SIG-M5 (cell line): ENCODE measurements at regions not wholly inside any gene's neighbourhood (a gene's known extent, or its start where the extent isn't known, plus 50 kb on each side); places are given as distances from the start of the nearest gene placed in this dataset.
"Not testable (repeated sequence)": the region's sequence is repeated elsewhere in the genome, so short reads cannot be mapped to it uniquely, and the experiment has no call there.

ENCODE experiments used
- DNase-seq: peaks from one replicate; lab custom pipeline; 2025; lab: John Stamatoyannopoulos, UW

- no peak for DNase-seq
Observed at GRCh38 chr3:194867270-194867983, 181.7 kb downstream of the FAM43A start.

- DNase-seq = no peak
Observed at GRCh38 chr3:194868831-194869230, 183.1 kb downstream of the FAM43A start.

- no peak for DNase-seq
Observed at GRCh38 chr3:194869482-194870169, 183.9 kb downstream of the FAM43A start.

GRCh38 chr3:194870394-194871110, 184.9 kb downstream of the FAM43A start:
- DNase-seq = no peak

- DNase-seq = no peak
Observed at GRCh38 chr3:194871143-194871863, 185.6 kb downstream of the FAM43A start.

GRCh38 chr3:194871864-194872668, 186.4 kb downstream of the FAM43A start:
- DNase-seq = no peak

- DNase-seq = no peak
Observed at GRCh38 chr3:194872669-194872977, 186.9 kb downstream of the FAM43A start.

GRCh38 chr3:194873474-194873873, 187.8 kb downstream of the FAM43A start:
- not testable (repeated sequence) for DNase-seq

- no peak for DNase-seq
Observed at GRCh38 chr3:194874206-194874605, 188.5 kb downstream of the FAM43A start.

GRCh38 chr3:194874783-194875182, 189.1 kb downstream of the FAM43A start:
- DNase-seq = no peak

GRCh38 chr3:194875581-194876402, 190.1 kb downstream of the FAM43A start:
- no peak for DNase-seq

- DNase-seq = no peak
Observed at GRCh38 chr3:194876403-194877095, 190.9 kb downstream of the FAM43A start.

GRCh38 chr3:194877291-194878119, 191.8 kb downstream of the FAM43A start:
- DNase-seq = no peak

- no peak for DNase-seq
Observed at GRCh38 chr3:194879126-194879877, 193.6 kb downstream of the FAM43A start.

- no peak for DNase-seq
Observed at GRCh38 chr3:194879991-194880939, 194.6 kb downstream of the FAM43A start.

- DNase-seq = no peak
Observed at GRCh38 chr3:194880940-194881925, 195.6 kb downstream of the FAM43A start.
